Effector memory CD8-positive, alpha-beta T cell (primary cell): ENCODE measurements at regions not wholly inside any gene's neighbourhood (a gene's known extent, or its start where the extent isn't known, plus 50 kb on each side); places are given as distances from the start of the nearest gene placed in this dataset.
A peak's percentile ranks its signal among the peaks of the same experiment; 100 is the strongest.
"Not testable (repeated sequence)": the region's sequence is repeated elsewhere in the genome, so short reads cannot be mapped to it uniquely, and the experiment has no call there.

Source experiments
- ATAC-seq: fragments of 150-1000 bp; cut with Tn5 transposase; replicated peaks from 2 replicates; pipeline ENCODE4 v1.10.0; 2021; ENCODE audit warnings: mild to moderate bottlenecking, moderate library complexity
- DNase-seq, 3 experiments: peaks; one replicate each; pipeline ENCODE4 v3.0.0; 2021
- H3K27ac Mint-ChIP-seq, 2 donors: one replicate each; pipeline ENCODE4 v1.8.0; 2022; ENCODE audit warnings: mild to moderate bottlenecking in 2 of 2, mixed read lengths in 2 of 2, moderate library complexity in 2 of 2
- H3K27me3 Mint-ChIP-seq, 2 donors: one replicate each; pipeline ENCODE4 v1.8.0; 2022; ENCODE audit warnings: mixed read lengths in 2 of 2
- H3K36me3 Mint-ChIP-seq: one replicate; pipeline ENCODE4 v1.8.0; 2022; ENCODE audit warnings: mild to moderate bottlenecking, moderate library complexity, mixed read lengths; ENCODE audit not compliant: insufficient read depth
- H3K4me1 Mint-ChIP-seq, 2 donors: one replicate each; pipeline ENCODE4 v1.8.0; 2022; ENCODE audit warnings: low read depth in 2 of 2, mixed read lengths in 2 of 2
- H3K4me3 Mint-ChIP-seq, 2 donors: one replicate each; pipeline ENCODE4 v1.8.0; 2022; ENCODE audit warnings: mild to moderate bottlenecking in 2 of 2, mixed read lengths in 2 of 2, moderate library complexity in 2 of 2
- H3K9me3 Mint-ChIP-seq, 2 donors: one replicate each; pipeline ENCODE4 v1.8.0; 2022; ENCODE audit warnings: mixed read lengths in 2 of 2

- no peak for DNase-seq
- peaks cover 0 to 19% of the 10 kb centered on the region in 2 donors for H3K27me3 Mint-ChIP-seq
- no peaks in the 10 kb centered on the region for H3K36me3 Mint-ChIP-seq
- no peak overlapping the region for H3K27ac Mint-ChIP-seq
- peaks cover 3 to 5% of the 10 kb centered on the region in 2 donors for H3K4me1 Mint-ChIP-seq
- peaks cover 0 to 5% of the 10 kb centered on the region in 2 donors for H3K9me3 Mint-ChIP-seq
- H3K4me3 Mint-ChIP-seq: no peak overlapping the region
- ATAC-seq: no peak
These were observed 289.3 kb downstream of the MDFIC start for GRCh38 chr7:115211171-115211570.

GRCh38 chr7:115210552-115210951 is 288.7 kb downstream of the MDFIC start:
- H3K4me1 Mint-ChIP-seq: peaks cover 3 to 5% of the 10 kb centered on the region in 2 donors
- no peak overlapping the region for H3K4me3 Mint-ChIP-seq
- no peak for ATAC-seq
- H3K36me3 Mint-ChIP-seq: no peaks in the 10 kb centered on the region
- DNase-seq: no peak
- H3K9me3 Mint-ChIP-seq: peaks cover 0 to 5% of the 10 kb centered on the region in 2 donors
- peaks cover 0 to 19% of the 10 kb centered on the region in 2 donors for H3K27me3 Mint-ChIP-seq
- H3K27ac Mint-ChIP-seq: no peak overlapping the region

- Mint-ChIP-seq H3K9me3 (peaks cover 0 to 4% of the 10 kb centered on the region in 2 donors), H3K4me3 (no peak overlapping the region), H3K4me1 (peaks cover 3 to 5% of the 10 kb centered on the region in 2 donors), H3K27me3 (peaks cover 0 to 29% of the 10 kb centered on the region in 2 donors), H3K36me3 (no peaks in the 10 kb centered on the region), H3K27ac (no peak overlapping the region)
- ATAC-seq: peak; percentile 10
- DNase-seq: no peak
These were observed 287.0 kb downstream of the MDFIC start for GRCh38 chr7:115208710-115209560.

GRCh38 chr7:115206374-115206773 is 284.5 kb downstream of the MDFIC start:
- peaks cover 0 to 18% of the 10 kb centered on the region in 2 donors for H3K27me3 Mint-ChIP-seq
- not testable (repeated sequence) for H3K4me1 Mint-ChIP-seq, H3K4me3 Mint-ChIP-seq

GRCh38 chr7:115198143-115198542 is 276.2 kb downstream of the MDFIC start:
- Mint-ChIP-seq H3K27me3 (no peaks in the 10 kb centered on the region), H3K4me1 (no peaks in the 10 kb centered on the region), H3K9me3 (no peaks in the 10 kb centered on the region), H3K4me3 (no peak overlapping the region), H3K27ac (no peak overlapping the region), H3K36me3 (no peaks in the 10 kb centered on the region)
- no peak for ATAC-seq
- no peak for DNase-seq

More at GRCh38 chr7:115206374-115206773, 284.5 kb downstream of the MDFIC start:
- H3K36me3 Mint-ChIP-seq, ATAC-seq, H3K9me3 Mint-ChIP-seq, DNase-seq, H3K27ac Mint-ChIP-seq: not testable (repeated sequence)

GRCh38 chr7:115195208-115195607 is 273.3 kb downstream of the MDFIC start:
- no peaks in the 10 kb centered on the region for H3K9me3 Mint-ChIP-seq
- no peak for ATAC-seq
- no peak overlapping the region for H3K27ac Mint-ChIP-seq
- H3K27me3 Mint-ChIP-seq: no peaks in the 10 kb centered on the region
- no peaks in the 10 kb centered on the region for H3K36me3 Mint-ChIP-seq
- no peak for DNase-seq
- no peak overlapping the region for H3K4me3 Mint-ChIP-seq
- no peaks in the 10 kb centered on the region for H3K4me1 Mint-ChIP-seq

- ATAC-seq (no peak), DNase-seq (no peak)
- no peaks in the 10 kb centered on the region for H3K9me3 Mint-ChIP-seq
- no peaks in the 10 kb centered on the region for H3K27me3 Mint-ChIP-seq
- no peak overlapping the region for H3K27ac Mint-ChIP-seq
- no peak overlapping the region for H3K4me3 Mint-ChIP-seq
- no peaks in the 10 kb centered on the region for H3K4me1 Mint-ChIP-seq
- no peaks in the 10 kb centered on the region for H3K36me3 Mint-ChIP-seq
These were observed 269.6 kb downstream of the MDFIC start for GRCh38 chr7:115191526-115191925.

- H3K27ac Mint-ChIP-seq: peak overlapping the region in 1 of 2 donors; percentile 2
- peak overlapping the region; percentile 5 to 32 for H3K4me3 Mint-ChIP-seq
- H3K9me3 Mint-ChIP-seq: no peaks in the 10 kb centered on the region
- DNase-seq: no peak
- peaks cover 11 to 18% of the 10 kb centered on the region in 2 donors for H3K4me1 Mint-ChIP-seq
- ATAC-seq: peak; percentile 29
- no peaks in the 10 kb centered on the region for H3K36me3 Mint-ChIP-seq
- H3K27me3 Mint-ChIP-seq: no peaks in the 10 kb centered on the region
These were observed 261.6 kb downstream of the MDFIC start for GRCh38 chr7:115183431-115184057.

GRCh38 chr7:115178835-115179234 is 256.9 kb downstream of the MDFIC start:
- ATAC-seq: no peak
- no peaks in the 10 kb centered on the region for H3K36me3 Mint-ChIP-seq
- peaks cover 0 to 6% of the 10 kb centered on the region in 2 donors for H3K27me3 Mint-ChIP-seq
- H3K9me3 Mint-ChIP-seq: no peaks in the 10 kb centered on the region
- H3K4me3 Mint-ChIP-seq: no peak overlapping the region
- H3K4me1 Mint-ChIP-seq: peaks cover 11 to 12% of the 10 kb centered on the region in 2 donors
- no peak overlapping the region for H3K27ac Mint-ChIP-seq
- DNase-seq: no peak

- H3K27ac Mint-ChIP-seq: no peak overlapping the region
- peaks cover 0 to 10% of the 10 kb centered on the region in 2 donors for H3K27me3 Mint-ChIP-seq
- no peak overlapping the region for H3K4me3 Mint-ChIP-seq
- ATAC-seq (no peak), DNase-seq (no peak)
- H3K4me1 Mint-ChIP-seq: peaks cover 4% of the 10 kb centered on the region in 2 donors
- no peaks in the 10 kb centered on the region for H3K9me3 Mint-ChIP-seq
- no peaks in the 10 kb centered on the region for H3K36me3 Mint-ChIP-seq
These were observed 255.9 kb downstream of the MDFIC start for GRCh38 chr7:115177823-115178222.

GRCh38 chr7:115177103-115177502 is 255.2 kb downstream of the MDFIC start:
- H3K9me3 Mint-ChIP-seq: no peaks in the 10 kb centered on the region
- ATAC-seq (no peak), DNase-seq (no peak)
- H3K36me3 Mint-ChIP-seq: no peaks in the 10 kb centered on the region
- no peak overlapping the region for H3K4me3 Mint-ChIP-seq
- peaks cover 2 to 4% of the 10 kb centered on the region in 2 donors for H3K4me1 Mint-ChIP-seq
- no peak overlapping the region for H3K27ac Mint-ChIP-seq
- H3K27me3 Mint-ChIP-seq: peaks cover 0 to 10% of the 10 kb centered on the region in 2 donors

- H3K27ac Mint-ChIP-seq, H3K4me1 Mint-ChIP-seq, DNase-seq, ATAC-seq, H3K9me3 Mint-ChIP-seq, H3K4me3 Mint-ChIP-seq, H3K36me3 Mint-ChIP-seq: not testable (repeated sequence)
- H3K27me3 Mint-ChIP-seq: peaks cover 0 to 14% of the 10 kb centered on the region in 2 donors
These were observed 250.5 kb downstream of the MDFIC start for GRCh38 chr7:115172397-115172796.

- Mint-ChIP-seq H3K27me3 (peaks cover 0 to 5% of the 10 kb centered on the region in 2 donors), H3K4me3 (no peak overlapping the region), H3K4me1 (no peaks in the 10 kb centered on the region), H3K9me3 (no peaks in the 10 kb centered on the region), H3K36me3 (no peaks in the 10 kb centered on the region), H3K27ac (no peak overlapping the region)
- ATAC-seq (no peak), DNase-seq (no peak)
These were observed 232.0 kb downstream of the MDFIC start for GRCh38 chr7:115153769-115154477.
